ENCODE measurements at regions not wholly inside any gene's neighbourhood (a gene's known extent, or its start where the extent isn't known, plus 50 kb on each side); places are given as distances from the start of the nearest gene placed in this dataset.

DNA sequence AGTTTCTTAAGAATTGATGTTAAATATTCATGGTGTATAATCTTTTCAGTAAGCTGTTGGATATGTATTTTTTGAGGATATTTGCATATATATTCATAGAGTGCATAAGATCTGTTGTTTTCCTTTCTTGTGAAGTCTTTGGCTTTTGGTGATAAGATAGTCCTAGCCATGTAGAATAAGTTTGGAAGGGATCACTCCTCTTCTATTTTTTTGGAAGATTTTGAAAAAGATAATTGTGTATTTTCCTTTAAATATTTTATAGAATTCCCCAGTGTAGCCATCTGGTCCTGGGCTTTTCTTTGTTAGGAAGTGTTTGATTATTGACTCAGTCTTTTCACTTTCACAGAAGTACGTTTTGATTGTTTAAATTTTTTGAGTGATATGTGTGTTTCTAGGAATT, 318.8 kb upstream of the CDH10 start:
- Histone ChIP-seq H3K4me3 (replicated peaks in 1 of 4; ENCODE audit: control extremely low read depth in 1 of 4, insufficient read depth in 1 of 4, low read depth in 3 of 4, low read length in 4 of 4) (no peak overlapping the region), H3K9me3 (ENCODE audit: control insufficient read depth, insufficient read depth, low read depth, low read length) (no peaks in the 10 kb centered on the region), H3K79me2 (ENCODE audit: control insufficient read depth, insufficient read depth, low read length) (no peaks in the 10 kb centered on the region), H2AFZ (ENCODE audit: low read length) (no peak overlapping the region), H4K20me1 (ENCODE audit: control insufficient read depth, extremely low read depth, insufficient read depth, low read length) (no peaks in the 10 kb centered on the region), H3K27me3 (ENCODE audit: control insufficient read depth, insufficient read depth, low read length) (no peaks in the 10 kb centered on the region), H3K9ac (ENCODE audit: insufficient read depth, low read length) (no peak overlapping the region), H3K36me3 (ENCODE audit: control insufficient read depth, insufficient read depth, low read length) (no peaks in the 10 kb centered on the region), H3K27ac (ENCODE audit: insufficient read depth, low read length) (no peak overlapping the region), H3K4me1 (ENCODE audit: control insufficient read depth, extremely low read depth, insufficient read depth, low read length) (no peaks in the 10 kb centered on the region), H3K4me2 (ENCODE audit: extremely low read depth, insufficient read depth, low read length) (no peak overlapping the region)
- no peak for DNase-seq (ENCODE audit: low read depth in 2 of 2)
- no peak for TF ChIP-seq EZH2 (IDR thresholded peaks at IDR 0.05; ENCODE audit: low read length, missing control alignments)
- TF ChIP-seq, protein P1, sequence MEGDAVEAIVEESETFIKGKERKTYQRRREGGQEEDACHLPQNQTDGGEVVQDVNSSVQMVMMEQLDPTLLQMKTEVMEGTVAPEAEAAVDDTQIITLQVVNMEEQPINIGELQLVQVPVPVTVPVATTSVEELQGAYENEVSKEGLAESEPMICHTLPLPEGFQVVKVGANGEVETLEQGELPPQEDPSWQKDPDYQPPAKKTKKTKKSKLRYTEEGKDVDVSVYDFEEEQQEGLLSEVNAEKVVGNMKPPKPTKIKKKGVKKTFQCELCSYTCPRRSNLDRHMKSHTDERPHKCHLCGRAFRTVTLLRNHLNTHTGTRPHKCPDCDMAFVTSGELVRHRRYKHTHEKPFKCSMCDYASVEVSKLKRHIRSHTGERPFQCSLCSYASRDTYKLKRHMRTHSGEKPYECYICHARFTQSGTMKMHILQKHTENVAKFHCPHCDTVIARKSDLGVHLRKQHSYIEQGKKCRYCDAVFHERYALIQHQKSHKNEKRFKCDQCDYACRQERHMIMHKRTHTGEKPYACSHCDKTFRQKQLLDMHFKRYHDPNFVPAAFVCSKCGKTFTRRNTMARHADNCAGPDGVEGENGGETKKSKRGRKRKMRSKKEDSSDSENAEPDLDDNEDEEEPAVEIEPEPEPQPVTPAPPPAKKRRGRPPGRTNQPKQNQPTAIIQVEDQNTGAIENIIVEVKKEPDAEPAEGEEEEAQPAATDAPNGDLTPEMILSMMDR (conservative IDR thresholded peaks at IDR 0.05 in 1 of 2, IDR thresholded peaks at IDR 0.05 in 1 of 2; ENCODE audit: low read depth in 1 of 2, low read length in 2 of 2) = no peak

DNA sequence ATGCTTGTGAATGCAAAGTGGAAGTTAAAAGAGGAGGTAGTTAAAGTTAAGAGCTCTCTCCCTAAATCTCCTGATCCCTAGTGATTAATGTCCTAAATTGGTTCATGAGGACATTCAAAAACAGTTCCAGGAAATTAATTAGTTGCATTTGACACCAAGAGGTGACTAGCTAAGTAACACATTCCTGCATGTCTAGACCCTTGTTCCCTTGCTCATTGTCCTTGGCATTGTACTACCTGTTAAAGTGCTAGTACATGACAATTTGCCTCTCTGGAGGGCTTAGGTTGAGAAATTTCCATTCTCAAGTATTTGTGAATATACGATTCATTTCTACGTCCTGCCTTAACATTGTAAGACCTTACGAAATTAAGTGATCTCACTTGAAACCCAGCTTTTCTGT, 278.6 kb upstream of the CDH10 start:
- Histone ChIP-seq H4K20me1 (ENCODE audit: control insufficient read depth, extremely low read depth, insufficient read depth, low read length) (no peaks in the 10 kb centered on the region), H3K9ac (ENCODE audit: insufficient read depth, low read length) (no peak overlapping the region), H3K4me3 (replicated peaks in 1 of 4; ENCODE audit: control extremely low read depth in 1 of 4, insufficient read depth in 1 of 4, low read depth in 3 of 4, low read length in 4 of 4) (no peak overlapping the region), H3K27ac (ENCODE audit: insufficient read depth, low read length) (no peak overlapping the region), H3K27me3 (ENCODE audit: control insufficient read depth, insufficient read depth, low read length) (no peaks in the 10 kb centered on the region), H3K4me2 (ENCODE audit: extremely low read depth, insufficient read depth, low read length) (no peak overlapping the region), H3K4me1 (ENCODE audit: control insufficient read depth, extremely low read depth, insufficient read depth, low read length) (no peaks in the 10 kb centered on the region), H3K79me2 (ENCODE audit: control insufficient read depth, insufficient read depth, low read length) (no peaks in the 10 kb centered on the region), H2AFZ (ENCODE audit: low read length) (no peak overlapping the region), H3K9me3 (ENCODE audit: control insufficient read depth, insufficient read depth, low read depth, low read length) (no peaks in the 10 kb centered on the region), H3K36me3 (ENCODE audit: control insufficient read depth, insufficient read depth, low read length) (no peaks in the 10 kb centered on the region)
- TF ChIP-seq EZH2 (IDR thresholded peaks at IDR 0.05; ENCODE audit: low read length, missing control alignments) = no peak
- no peak for DNase-seq (ENCODE audit: low read depth in 2 of 2)

DNA sequence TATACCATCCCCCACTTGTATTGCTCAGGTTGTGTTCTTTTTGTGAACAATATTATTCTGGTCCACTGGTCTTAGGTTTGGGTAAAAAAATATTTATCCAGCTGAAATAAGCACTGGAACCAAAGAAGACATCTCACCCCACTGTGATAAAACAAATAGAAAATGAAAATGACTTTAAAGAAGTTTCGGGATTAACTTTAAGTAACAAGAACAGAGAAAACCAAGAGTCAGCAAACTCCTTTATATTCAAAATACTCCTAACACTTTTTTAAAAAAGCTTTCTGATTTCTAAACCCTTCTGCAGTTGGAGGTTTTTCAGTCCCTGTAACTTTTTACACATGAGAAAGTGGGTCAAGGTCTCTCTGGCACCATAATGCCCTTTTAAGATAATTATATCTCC, 273.9 kb upstream of the CDH10 start:
- Histone ChIP-seq H3K4me3 (replicated peaks in 1 of 4; ENCODE audit: control extremely low read depth in 1 of 4, insufficient read depth in 1 of 4, low read depth in 3 of 4, low read length in 4 of 4) (no peak overlapping the region), H2AFZ (ENCODE audit: low read length) (no peak overlapping the region), H3K79me2 (ENCODE audit: control insufficient read depth, insufficient read depth, low read length) (no peaks in the 10 kb centered on the region), H3K27ac (ENCODE audit: insufficient read depth, low read length) (no peak overlapping the region), H3K36me3 (ENCODE audit: control insufficient read depth, insufficient read depth, low read length) (no peaks in the 10 kb centered on the region), H3K4me2 (ENCODE audit: extremely low read depth, insufficient read depth, low read length) (no peak overlapping the region), H3K27me3 (ENCODE audit: control insufficient read depth, insufficient read depth, low read length) (no peaks in the 10 kb centered on the region), H3K9ac (ENCODE audit: insufficient read depth, low read length) (no peak overlapping the region), H3K4me1 (ENCODE audit: control insufficient read depth, extremely low read depth, insufficient read depth, low read length) (no peaks in the 10 kb centered on the region), H3K9me3 (ENCODE audit: control insufficient read depth, insufficient read depth, low read depth, low read length) (no peaks in the 10 kb centered on the region), H4K20me1 (ENCODE audit: control insufficient read depth, extremely low read depth, insufficient read depth, low read length) (no peaks in the 10 kb centered on the region)
- no peak for DNase-seq (ENCODE audit: low read depth in 2 of 2)
- TF ChIP-seq, protein P1 (conservative IDR thresholded peaks at IDR 0.05 in 1 of 2, IDR thresholded peaks at IDR 0.05 in 1 of 2; ENCODE audit: low read depth in 1 of 2, low read length in 2 of 2) = no peak
- no peak for TF ChIP-seq EZH2 (IDR thresholded peaks at IDR 0.05; ENCODE audit: low read length, missing control alignments)

Data from fibroblast of lung (primary cell).